HG02610 (cell line): ENCODE measurements at regions not wholly inside any gene's neighbourhood (a gene's known extent, or its start where the extent isn't known, plus 50 kb on each side); places are given as distances from the start of the nearest gene placed in this dataset.
A peak's percentile ranks its signal among the peaks of the same experiment; 100 is the strongest.

ENCODE experiments used
- ATAC-seq: cut with Tn5 transposase; IDR thresholded peaks from one replicate; pipeline ENCODE4 v1.9.1; 2021; ENCODE audit warnings: mild to moderate bottlenecking, moderate library complexity; ENCODE audit not compliant: unreplicated experiment

- no peak for ATAC-seq
Measured at GRCh38 chr2:138974651-138975050, 194.5 kb upstream of the NXPH2 start.

- no peak for ATAC-seq
Measured at GRCh38 chr2:138964418-138964817, 184.2 kb upstream of the NXPH2 start.

GRCh38 chr2:138962686-138963085 lies 182.5 kb upstream of the NXPH2 start:
- ATAC-seq: no peak

- ATAC-seq: no peak
Measured at GRCh38 chr2:138960191-138960590, 180.0 kb upstream of the NXPH2 start.

- no peak for ATAC-seq
Measured at GRCh38 chr2:138959031-138959430, 178.8 kb upstream of the NXPH2 start.

GRCh38 chr2:138956116-138956515 lies 175.9 kb upstream of the NXPH2 start:
- no peak for ATAC-seq

GRCh38 chr2:138950486-138950885 lies 170.3 kb upstream of the NXPH2 start:
- ATAC-seq: no peak

- no peak for ATAC-seq
Measured at GRCh38 chr2:138949517-138949916, 169.3 kb upstream of the NXPH2 start.

GRCh38 chr2:138948070-138948539 lies 167.9 kb upstream of the NXPH2 start:
- ATAC-seq: peak; percentile 89

GRCh38 chr2:138943470-138943869 lies 163.3 kb upstream of the NXPH2 start:
- no peak for ATAC-seq

- ATAC-seq: no peak
Measured at GRCh38 chr2:138942466-138942865, 162.3 kb upstream of the NXPH2 start.

- ATAC-seq: no peak
Measured at GRCh38 chr2:138931284-138932256, 151.4 kb upstream of the NXPH2 start.

- ATAC-seq: no peak
Measured at GRCh38 chr2:138930571-138930970, 150.4 kb upstream of the NXPH2 start.

GRCh38 chr2:138928374-138929021 lies 148.3 kb upstream of the NXPH2 start:
- no peak for ATAC-seq

GRCh38 chr2:138922973-138923563 lies 142.9 kb upstream of the NXPH2 start:
- ATAC-seq: no peak

- ATAC-seq: no peak
Measured at GRCh38 chr2:138919120-138919747, 139.0 kb upstream of the NXPH2 start.

- no peak for ATAC-seq
Measured at GRCh38 chr2:138910427-138910826, 130.2 kb upstream of the NXPH2 start.

GRCh38 chr2:138906549-138906948 lies 126.4 kb upstream of the NXPH2 start:
- ATAC-seq: no peak

- no peak for ATAC-seq
Measured at GRCh38 chr2:138902239-138902871, 122.2 kb upstream of the NXPH2 start.

- ATAC-seq: no peak
Measured at GRCh38 chr2:138901530-138901929, 121.3 kb upstream of the NXPH2 start.

- ATAC-seq: no peak
Measured at GRCh38 chr2:138898855-138899254, 118.7 kb upstream of the NXPH2 start.
